Stomach (tissue), 8 donors: ENCODE measurements at regions not wholly inside any gene's neighbourhood (a gene's known extent, or its start where the extent isn't known, plus 50 kb on each side); places are given as distances from the start of the nearest gene placed in this dataset.

Source experiments
- DNase-seq, 2 donors: peaks; one replicate each; pipeline versions ENCODE4 v3.0.0 to v3.0.0-alpha.2; 2013 to 2019
- H3K27ac ChIP-seq, 5 donors: fragments of 200-600 bp in 4 of 5; sonication (generic) in 4 of 5; one replicate each; pipeline ENCODE4 v1.5.1; 2013 to 2019; ENCODE audit warnings: mild to moderate bottlenecking in 1 of 5, moderate library complexity in 1 of 5
- H3K27me3 ChIP-seq, 3 donors: fragments of 200-600 bp; sonication (generic); one replicate each; pipeline ENCODE4 v1.5.1; 2017 to 2019; ENCODE audit warnings: mixed run types in 1 of 3
- H3K36me3 ChIP-seq, 4 donors: fragments of 200-600 bp; sonication (generic); 1 replicate in 3 of 4; 2 replicates in 1 of 4; pipeline ENCODE4 v1.5.1; 2016 to 2019
- H3K4me1 ChIP-seq, 4 donors: fragments of 200-600 bp; sonication (generic); one replicate each; pipeline ENCODE4 v1.5.1; 2016 to 2019
- H3K4me3 ChIP-seq, 4 donors: fragments of 200-600 bp; sonication (generic) in 3 of 4; one replicate each; pipeline ENCODE4 v1.5.1; 2016 to 2019; ENCODE audit warnings: mild to moderate bottlenecking in 1 of 4
- H3K9me3 ChIP-seq, 4 donors: fragments of 200-600 bp; sonication (generic); one replicate each; pipeline ENCODE4 v1.5.1; 2016 to 2019
- CTCF ChIP-seq, 7 experiments: fragments of 450-650 bp in 4 of 7; fragments of 200-600 bp in 3 of 7; sonication (generic) in 3 of 7; IDR thresholded peaks; one replicate each; pipeline ENCODE4 v1.5.1; 2016 to 2019; ENCODE audit warnings: antibody characterized with exemption in 7 of 7, control low read depth in 2 of 7, mild to moderate bottlenecking in 1 of 7
- EP300 ChIP-seq: sonication (generic); formaldehyde crosslinking; IDR thresholded peaks from one replicate; pipeline ENCODE4 v1.6.1; 2017; ENCODE audit warnings: antibody characterized with exemption
- POLR2A ChIP-seq, 4 donors: fragments of 450-650 bp; IDR thresholded peaks; one replicate each; pipeline ENCODE4 v1.6.1; 2016; ENCODE audit warnings: antibody characterized with exemption in 4 of 4, control low read depth in 2 of 4, mild to moderate bottlenecking in 1 of 4, moderate library complexity in 1 of 4
- POLR2AphosphoS5 ChIP-seq, 3 donors: sonication (generic); formaldehyde crosslinking; IDR thresholded peaks; one replicate each; pipeline ENCODE4 v1.6.1; 2016; ENCODE audit warnings: antibody characterized with exemption in 3 of 3
- WGBS, 5 donors: extraction: QIAGEN DNeasy Blood & Tissue Kit in 3 of 5; methylation state at CpG; one replicate each; pipeline versions ENCODE4 v1.1.5 to v1.1.7; 2013 to 2018; 5-methylcytosine and 5-hydroxymethylcytosine counted together
- intact Hi-C: fragments of 100-400 bp; cut with DNase I; formaldehyde crosslinking; loops from one replicate; pipeline ENCODE4 v1.15.1; 2023; ENCODE audit warnings: low total_unique reads
- donor health status: healthy with polysubstance abuse.
- donor health status: Bipolar disorder and iron deficiency.
- donor health status: healthy.

GRCh38 chr1:38191461-38191860 is 144.9 kb upstream of the POU3F1 start:
- Histone ChIP-seq H3K9me3 (peaks cover 0 to 9% (median 0%) of the 10 kb centered on the region in 4 donors), H3K27ac (no peak overlapping the region), H3K4me3 (no peak overlapping the region), H3K36me3 (no peaks in the 10 kb centered on the region), H3K4me1 (no peaks in the 10 kb centered on the region), H3K27me3 (peaks cover 0 to 27% (median 0%) of the 10 kb centered on the region in 3 donors)
- intact Hi-C loops, result no loop called here
- TF ChIP-seq CTCF (IDR thresholded peaks at IDR 0.05) (no peak), POLR2A (IDR thresholded peaks at IDR 0.05) (no peak), POLR2AphosphoS5 (IDR thresholded peaks at IDR 0.05) (no peak), EP300 (no peak)
- 55 to 73% (median 63%) methylated on average over 7 of the region's 7 CpGs for WGBS, 5 donors
- peak in 1 of 2 donors; percentile 67 for DNase-seq

GRCh38 chr1:38190983-38191382 is 144.4 kb upstream of the POU3F1 start:
- WGBS, 5 donors, result 55 to 63% (median 60%) methylated on average over 3 to 5 of the region's 5 CpGs
- Histone ChIP-seq H3K27me3 (peaks cover 0 to 32% (median 0%) of the 10 kb centered on the region in 3 donors), H3K36me3 (no peaks in the 10 kb centered on the region), H3K4me1 (no peaks in the 10 kb centered on the region), H3K9me3 (peaks cover 0 to 9% (median 0%) of the 10 kb centered on the region in 4 donors), H3K4me3 (no peak overlapping the region), H3K27ac (no peak overlapping the region)
- DNase-seq, result no peak
- TF ChIP-seq POLR2AphosphoS5 (IDR thresholded peaks at IDR 0.05) (no peak), POLR2A (IDR thresholded peaks at IDR 0.05) (no peak), EP300 (no peak), CTCF (IDR thresholded peaks at IDR 0.05) (no peak)
- intact Hi-C loops, result no loop called here

DNA sequence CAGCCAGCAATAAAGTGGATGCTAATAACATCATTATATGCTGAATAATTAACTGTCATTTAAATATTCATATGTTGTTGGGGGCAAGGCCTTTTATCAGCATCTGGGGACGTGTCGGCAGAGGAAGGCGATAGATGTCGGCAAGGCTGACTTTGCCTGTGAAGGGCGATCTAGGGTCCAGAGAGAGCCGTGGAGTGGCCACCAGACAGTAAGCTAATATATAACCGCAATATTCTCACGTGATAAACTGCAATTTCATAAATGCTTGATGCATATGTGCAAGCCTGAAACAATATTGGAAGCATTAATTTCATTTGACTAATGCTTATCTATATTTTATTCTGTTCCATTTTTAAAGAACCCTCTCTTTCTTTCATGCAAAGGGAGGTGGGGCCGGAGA is 141.0 kb upstream of the POU3F1 start:
- Histone ChIP-seq H3K27ac (no peak overlapping the region), H3K4me1 (no peaks in the 10 kb centered on the region), H3K4me3 (no peak overlapping the region), H3K36me3 (no peaks in the 10 kb centered on the region), H3K9me3 (peaks cover 0 to 9% (median 0%) of the 10 kb centered on the region in 4 donors), H3K27me3 (peaks cover 0 to 58% (median 3%) of the 10 kb centered on the region in 3 donors)
- no peak for DNase-seq
- TF ChIP-seq CTCF (IDR thresholded peaks at IDR 0.05), result no peak
- no peak for TF ChIP-seq POLR2A (IDR thresholded peaks at IDR 0.05)
- no peak for TF ChIP-seq POLR2AphosphoS5 (IDR thresholded peaks at IDR 0.05)
- no peak for TF ChIP-seq EP300
- WGBS, 5 donors, result 87 to 90% (median 87%) methylated on average over 9 of the region's 9 CpGs
- intact Hi-C loops, result no loop called here

DNA sequence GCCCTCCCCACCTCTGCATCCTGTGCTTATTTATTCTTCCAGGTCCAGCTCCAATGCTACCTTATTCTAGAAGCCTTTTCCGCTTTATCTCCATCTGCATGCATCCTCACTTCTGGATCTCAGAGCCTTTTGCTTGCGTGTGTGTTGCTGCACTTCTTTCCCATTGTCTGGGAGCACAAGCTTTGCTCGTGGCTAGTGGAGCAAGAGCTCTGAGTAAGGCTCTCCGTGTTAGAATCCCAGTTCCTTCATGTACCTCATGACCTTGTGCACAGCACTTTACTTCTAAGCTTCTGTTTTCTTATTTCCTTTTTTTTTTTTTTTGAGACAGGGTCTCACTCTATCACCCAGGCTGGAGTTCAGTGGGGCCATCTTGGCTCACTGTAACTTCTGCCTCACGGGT is 140.0 kb upstream of the POU3F1 start:
- no peaks in the 10 kb centered on the region for H3K36me3 ChIP-seq
- intact Hi-C loops, result no loop called here
- peaks cover 0 to 9% (median 0%) of the 10 kb centered on the region in 4 donors for H3K9me3 ChIP-seq
- H3K27ac ChIP-seq, result no peak overlapping the region
- H3K4me1 ChIP-seq, result no peaks in the 10 kb centered on the region
- TF ChIP-seq CTCF (IDR thresholded peaks at IDR 0.05), result no peak
- TF ChIP-seq POLR2AphosphoS5 (IDR thresholded peaks at IDR 0.05), result no peak
- no peak for TF ChIP-seq EP300
- TF ChIP-seq POLR2A (IDR thresholded peaks at IDR 0.05), result no peak
- H3K27me3 ChIP-seq, result peaks cover 0 to 57% (median 3%) of the 10 kb centered on the region in 3 donors
- 74 to 80% (median 79%) methylated on average over 5 of the region's 5 CpGs for WGBS, 5 donors
- no peak overlapping the region for H3K4me3 ChIP-seq
- no peak for DNase-seq
